Ishikawa (cell line): ENCODE measurements at regions not wholly inside any gene's neighbourhood (a gene's known extent, or its start where the extent isn't known, plus 50 kb on each side); places are given as distances from the start of the nearest gene placed in this dataset.

Experiments used
- CEBPB ChIP-seq: IDR thresholded peaks from 2 replicates; pipeline ENCODE4 v1.6.1; 2012
- EGR1 ChIP-seq: IDR thresholded peaks from 2 replicates; pipeline ENCODE4 v1.6.1; 2012
- EP300 ChIP-seq: IDR thresholded peaks from 2 replicates; pipeline ENCODE4 v1.6.1; 2012; ENCODE audit warnings: borderline replicate concordance
- FOXM1 ChIP-seq: IDR thresholded peaks from 2 replicates; pipeline ENCODE4 v1.6.1; 2012; ENCODE audit warnings: low read depth, borderline replicate concordance
- RAD21 ChIP-seq: IDR thresholded peaks from 2 replicates; pipeline ENCODE4 v1.6.1; 2012; ENCODE audit warnings: low read depth
- TAF1 ChIP-seq: IDR thresholded peaks from 2 replicates; pipeline ENCODE4 v1.6.1; 2012; ENCODE audit warnings: low read depth, mild to moderate bottlenecking
- TCF12 ChIP-seq: IDR thresholded peaks from 2 replicates; pipeline ENCODE4 v1.6.1; 2012; ENCODE audit warnings: low read depth
- TEAD4 ChIP-seq: IDR thresholded peaks from 2 replicates; pipeline ENCODE4 v1.6.1; 2012
- YY1 ChIP-seq: IDR thresholded peaks from 2 replicates; pipeline ENCODE4 v1.6.1; 2012; ENCODE audit warnings: low read depth
- TF ChIP-seq, protein P1 (sequence below): IDR thresholded peaks from 2 replicates; pipeline ENCODE4 v1.6.1; 2012

DNA sequence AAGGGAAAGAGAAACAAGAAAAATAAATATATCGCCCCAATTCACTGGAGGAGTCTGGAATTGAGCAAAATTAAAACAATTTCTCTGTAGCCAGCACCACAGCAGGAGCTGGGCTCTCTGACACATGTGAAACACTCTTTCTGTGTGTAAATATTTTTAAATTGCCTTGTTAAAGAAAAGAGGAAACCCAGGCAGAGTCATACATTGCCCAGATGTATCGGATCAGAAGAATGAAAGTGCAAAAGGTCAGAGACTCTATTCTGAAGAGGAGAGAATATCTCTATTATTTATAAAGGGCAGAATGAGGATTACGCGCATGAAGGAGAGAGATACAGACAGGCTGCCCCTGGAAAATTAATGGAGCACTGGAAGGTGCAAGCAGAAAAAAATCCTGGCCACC lies 127.0 kb upstream of the MAN1A1 start:
- TF ChIP-seq CEBPB: no peak
- no peak for TF ChIP-seq YY1
- TF ChIP-seq FOXM1: no peak
- TF ChIP-seq TEAD4: no peak
- TF ChIP-seq TAF1: no peak
- no peak for TF ChIP-seq RAD21
- no peak for TF ChIP-seq EGR1
- TF ChIP-seq, protein P1, sequence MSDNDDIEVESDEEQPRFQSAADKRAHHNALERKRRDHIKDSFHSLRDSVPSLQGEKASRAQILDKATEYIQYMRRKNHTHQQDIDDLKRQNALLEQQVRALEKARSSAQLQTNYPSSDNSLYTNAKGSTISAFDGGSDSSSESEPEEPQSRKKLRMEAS: no peak
- TF ChIP-seq TCF12: no peak
- TF ChIP-seq EP300: no peak
